HepG2 (cell line): ENCODE measurements at regions not wholly inside any gene's neighbourhood (a gene's known extent, or its start where the extent isn't known, plus 50 kb on each side); places are given as distances from the start of the nearest gene placed in this dataset.

ENCODE experiments used
- HOXD1 ChIP-seq: sonication (generic); formaldehyde crosslinking; IDR thresholded peaks from 2 replicates; pipeline ENCODE4 v1.5.0; 2020; ENCODE audit warnings: missing genetic modification reagents
- NKX3-1 ChIP-seq: sonication (generic); formaldehyde crosslinking; IDR thresholded peaks from 2 replicates; pipeline ENCODE4 v1.5.0; 2020; ENCODE audit warnings: missing genetic modification reagents
- POLR2A ChIP-seq, 2 experiments: IDR thresholded peaks; 2 replicates each; pipeline ENCODE4 v1.6.1; 2011; ENCODE audit warnings: low read depth in 2 of 2, low read length in 2 of 2, mild to moderate bottlenecking in 1 of 2, moderate library complexity in 1 of 2; ENCODE audit not compliant: insufficient read depth in 1 of 2
- RARG ChIP-seq: sonication (generic); formaldehyde crosslinking; IDR thresholded peaks from 2 replicates; pipeline ENCODE4 v1.4.0; 2020; ENCODE audit warnings: low read depth, mild to moderate bottlenecking, missing genetic modification reagents
- REXO4 ChIP-seq: sonication (generic); formaldehyde crosslinking; IDR thresholded peaks from 2 replicates; pipeline ENCODE4 v1.8.0; 2022; ENCODE audit warnings: missing genetic modification reagents, mild to moderate bottlenecking, borderline replicate concordance
- SMARCE1 ChIP-seq: fragments of 450-650 bp; IDR thresholded peaks from 2 replicates; pipeline ENCODE4 v1.6.1; 2017; ENCODE audit warnings: borderline replicate concordance
- TFDP2 ChIP-seq: sonication (generic); formaldehyde crosslinking; IDR thresholded peaks from 2 replicates; pipeline ENCODE4 v1.4.0; 2020; ENCODE audit warnings: missing genetic modification reagents
- ZNF589 ChIP-seq: sonication (generic); formaldehyde crosslinking; conservative IDR thresholded peaks from 2 replicates; pipeline ENCODE4 v1.8.0; 2022; ENCODE audit warnings: mild to moderate bottlenecking, moderate library complexity, missing genetic modification reagents
- TF ChIP-seq, protein P1 (sequence below), 2 experiments: fragments of 450-650 bp in 1 of 2; sonication (generic) in 1 of 2; formaldehyde crosslinking in 1 of 2; IDR thresholded peaks; 2 replicates each; pipeline versions ENCODE4 v1.6.1 to v1.8.0; 2016 to 2022; ENCODE audit warnings: antibody characterized with exemption in 1 of 2, mild to moderate bottlenecking in 1 of 2, missing genetic modification reagents in 1 of 2
- TF ChIP-seq, protein P2 (sequence below): sonication (generic); formaldehyde crosslinking; IDR thresholded peaks from 2 replicates; pipeline ENCODE4 v1.4.0; 2020; ENCODE audit warnings: missing genetic modification reagents

DNA sequence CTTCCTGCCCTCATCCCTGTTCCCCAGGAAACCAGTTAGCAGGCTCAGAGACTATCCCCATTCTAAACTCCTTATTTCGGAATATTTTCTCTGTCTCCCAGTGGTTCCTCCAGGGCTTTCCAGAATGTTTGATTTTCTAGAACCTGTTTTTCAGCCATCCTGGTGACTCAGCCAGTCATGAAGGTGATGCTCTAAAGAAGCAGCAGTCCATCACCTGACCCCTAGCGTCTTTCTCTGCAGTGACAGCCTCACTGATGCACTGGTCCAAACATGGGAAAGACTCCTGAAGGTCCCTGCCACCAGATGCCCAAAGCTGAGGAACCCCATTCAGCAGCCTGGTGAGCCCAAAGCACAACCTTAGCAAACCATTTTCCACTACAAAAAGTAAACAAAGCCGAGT lies 212.6 kb downstream of the PHETA1 start (continued):
- TF ChIP-seq, protein P1, sequence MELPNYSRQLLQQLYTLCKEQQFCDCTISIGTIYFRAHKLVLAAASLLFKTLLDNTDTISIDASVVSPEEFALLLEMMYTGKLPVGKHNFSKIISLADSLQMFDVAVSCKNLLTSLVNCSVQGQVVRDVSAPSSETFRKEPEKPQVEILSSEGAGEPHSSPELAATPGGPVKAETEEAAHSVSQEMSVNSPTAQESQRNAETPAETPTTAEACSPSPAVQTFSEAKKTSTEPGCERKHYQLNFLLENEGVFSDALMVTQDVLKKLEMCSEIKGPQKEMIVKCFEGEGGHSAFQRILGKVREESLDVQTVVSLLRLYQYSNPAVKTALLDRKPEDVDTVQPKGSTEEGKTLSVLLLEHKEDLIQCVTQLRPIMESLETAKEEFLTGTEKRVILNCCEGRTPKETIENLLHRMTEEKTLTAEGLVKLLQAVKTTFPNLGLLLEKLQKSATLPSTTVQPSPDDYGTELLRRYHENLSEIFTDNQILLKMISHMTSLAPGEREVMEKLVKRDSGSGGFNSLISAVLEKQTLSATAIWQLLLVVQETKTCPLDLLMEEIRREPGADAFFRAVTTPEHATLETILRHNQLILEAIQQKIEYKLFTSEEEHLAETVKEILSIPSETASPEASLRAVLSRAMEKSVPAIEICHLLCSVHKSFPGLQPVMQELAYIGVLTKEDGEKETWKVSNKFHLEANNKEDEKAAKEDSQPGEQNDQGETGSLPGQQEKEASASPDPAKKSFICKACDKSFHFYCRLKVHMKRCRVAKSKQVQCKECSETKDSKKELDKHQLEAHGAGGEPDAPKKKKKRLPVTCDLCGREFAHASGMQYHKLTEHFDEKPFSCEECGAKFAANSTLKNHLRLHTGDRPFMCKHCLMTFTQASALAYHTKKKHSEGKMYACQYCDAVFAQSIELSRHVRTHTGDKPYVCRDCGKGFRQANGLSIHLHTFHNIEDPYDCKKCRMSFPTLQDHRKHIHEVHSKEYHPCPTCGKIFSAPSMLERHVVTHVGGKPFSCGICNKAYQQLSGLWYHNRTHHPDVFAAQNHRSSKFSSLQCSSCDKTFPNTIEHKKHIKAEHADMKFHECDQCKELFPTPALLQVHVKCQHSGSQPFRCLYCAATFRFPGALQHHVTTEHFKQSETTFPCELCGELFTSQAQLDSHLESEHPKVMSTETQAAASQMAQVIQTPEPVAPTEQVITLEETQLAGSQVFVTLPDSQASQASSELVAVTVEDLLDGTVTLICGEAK (IDR thresholded peaks at IDR 0.05): no peak
- TF ChIP-seq, protein P1 (CRISPR knock-in tag; IDR thresholded peaks at IDR 0.05): no peak
- TF ChIP-seq SMARCE1 (no peak), ZNF589 (CRISPR knock-in tag) (no peak), REXO4 (CRISPR knock-in tag) (no peak), HOXD1 (no peak), TFDP2 (CRISPR knock-in tag) (no peak), POLR2A (IDR thresholded peaks at IDR 0.05; ENCODE audit: insufficient read depth in 1 of 2, low read depth in 2 of 2, low read length in 2 of 2) (no peak), NKX3-1 (CRISPR knock-in tag) (no peak), RARG (CRISPR knock-in tag) (no peak)
- TF ChIP-seq, protein P2, sequence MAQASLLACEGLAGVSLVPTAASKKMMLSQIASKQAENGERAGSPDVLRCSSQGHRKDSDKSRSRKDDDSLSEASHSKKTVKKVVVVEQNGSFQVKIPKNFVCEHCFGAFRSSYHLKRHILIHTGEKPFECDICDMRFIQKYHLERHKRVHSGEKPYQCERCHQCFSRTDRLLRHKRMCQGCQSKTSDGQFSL (CRISPR knock-in tag): no peak
